ENCODE measurements at regions not wholly inside any gene's neighbourhood (a gene's known extent, or its start where the extent isn't known, plus 50 kb on each side); places are given as distances from the start of the nearest gene placed in this dataset.
"Not testable (repeated sequence)": the region's sequence is repeated elsewhere in the genome, so short reads cannot be mapped to it uniquely, and the experiment has no call there.

DNA sequence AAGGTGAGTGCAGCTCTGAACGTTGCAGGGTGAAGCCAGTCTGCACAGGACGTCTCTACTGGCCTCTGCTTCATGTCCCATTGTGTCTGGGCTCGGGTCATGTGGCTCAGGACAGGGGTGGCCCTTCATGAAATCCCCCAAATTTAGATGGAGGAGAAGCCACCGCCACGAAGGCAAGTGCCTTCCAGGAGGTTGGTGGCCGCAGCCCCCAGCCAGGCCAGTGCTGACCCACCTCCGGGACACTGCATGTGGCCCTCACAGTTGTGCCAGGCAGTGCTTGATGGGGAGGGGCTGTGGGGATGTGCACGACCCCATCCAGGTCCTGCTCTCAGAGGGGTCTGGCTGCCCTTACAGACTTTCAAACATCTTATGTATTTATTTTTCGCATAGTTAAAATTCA lies 1311.1 kb downstream of the BRD1 start:
- no peak for DNase-seq

DNA sequence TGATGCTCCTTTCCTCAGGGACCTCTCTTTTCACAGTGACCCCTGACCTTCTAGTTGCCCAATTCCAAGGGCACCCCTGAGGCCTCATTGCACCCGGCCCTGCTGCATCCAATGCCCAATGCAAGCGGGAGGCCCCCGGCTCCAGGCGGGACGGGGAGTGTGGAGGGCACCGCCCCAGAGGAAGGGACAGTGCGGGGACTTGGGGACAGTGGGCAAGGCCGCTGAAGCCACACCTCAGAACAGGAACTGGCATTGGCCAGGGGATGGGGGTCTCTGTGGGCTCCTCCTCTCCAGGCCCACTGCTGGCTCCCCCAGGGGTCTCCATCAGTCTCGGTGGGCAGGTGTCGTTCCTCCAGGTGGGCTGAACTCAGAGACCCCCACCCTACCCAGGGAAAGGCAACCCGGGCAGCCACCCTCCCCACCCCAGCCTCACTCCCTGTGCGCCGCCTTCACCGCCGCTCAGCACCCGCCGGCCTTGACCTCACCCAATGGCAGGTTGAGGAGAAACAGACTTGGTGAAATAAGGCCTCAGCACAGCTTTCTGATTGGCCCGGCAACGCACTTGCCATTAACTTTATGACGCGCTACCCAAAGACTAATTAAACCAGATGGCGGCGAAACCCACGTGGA lies 1312.0 kb downstream of the BRD1 start:
- no peak for DNase-seq

DNA sequence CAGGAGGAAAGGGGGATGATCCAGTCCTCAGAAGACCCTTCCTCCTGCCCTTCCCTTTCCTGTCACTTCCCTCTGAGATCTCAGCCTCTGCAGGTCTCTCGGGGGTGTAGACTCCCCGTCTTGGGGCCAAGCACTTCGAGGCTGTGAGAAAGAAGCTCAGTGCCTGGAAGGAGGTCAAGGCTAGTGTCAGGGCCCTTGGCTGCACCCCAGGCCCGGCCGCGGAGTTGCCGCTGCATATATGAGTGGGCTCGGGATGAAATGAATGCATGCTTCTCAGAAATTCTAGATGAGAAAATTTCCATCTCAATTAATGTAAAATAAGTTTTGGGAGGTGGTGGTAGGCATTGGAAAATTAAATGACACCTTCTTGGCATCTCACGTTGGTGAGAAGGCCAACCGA lies 1313.7 kb downstream of the BRD1 start:
- no peak for DNase-seq

- no peak for DNase-seq
Observed at GRCh38 chr22:48513446-48513845, 1314.2 kb downstream of the BRD1 start.

DNA sequence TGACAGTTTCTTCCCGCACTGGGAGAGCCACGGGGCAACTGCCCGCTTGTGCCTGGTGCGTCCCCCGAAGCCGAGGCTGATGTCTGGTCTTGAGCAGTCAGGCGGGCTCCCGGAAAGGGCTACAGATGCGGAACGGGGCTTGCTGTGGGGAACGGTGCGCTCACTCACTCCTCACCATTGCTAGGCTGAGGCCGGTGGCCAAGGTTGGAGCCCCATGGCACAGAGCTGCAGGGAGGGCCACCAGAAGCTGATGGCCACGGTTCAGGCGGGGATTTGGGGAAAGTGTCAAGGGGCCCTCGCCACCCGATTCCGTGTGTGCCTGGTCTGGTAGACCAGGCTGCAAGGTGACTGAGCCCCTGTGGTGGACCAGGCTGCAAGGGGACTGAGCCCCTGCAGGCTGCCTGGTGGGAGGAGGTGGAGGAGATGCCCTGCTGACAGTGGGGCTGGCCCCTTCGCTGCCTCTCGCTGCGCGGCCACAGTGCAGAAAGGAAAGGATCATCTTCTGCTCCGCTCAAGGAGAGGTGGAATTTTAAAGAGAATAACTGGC lies 1315.8 kb downstream of the BRD1 start:
- DNase-seq: no peak

DNA sequence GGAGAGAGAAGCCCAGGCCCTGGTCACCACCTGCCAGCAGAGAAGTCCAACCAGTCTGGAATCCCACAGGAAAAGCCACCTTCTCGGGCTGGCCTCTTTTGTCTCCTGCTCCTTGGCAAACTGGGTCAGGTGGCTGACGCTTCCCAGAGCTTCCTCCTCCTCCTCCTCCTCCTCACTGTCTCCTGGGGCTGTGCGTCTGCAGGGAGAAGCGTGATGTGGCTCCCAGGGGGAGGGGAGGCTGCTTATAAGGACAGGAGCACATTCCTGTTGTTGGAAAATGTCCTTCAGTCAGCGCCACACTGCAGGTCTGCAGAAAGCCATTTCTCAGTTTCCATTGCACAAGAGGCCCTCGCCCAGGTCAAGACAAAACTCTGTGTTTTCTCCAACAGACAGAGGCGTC lies 1316.5 kb downstream of the BRD1 start:
- no peak for DNase-seq

GRCh38 chr22:48510599-48510998 lies 1317.1 kb downstream of the BRD1 start:
- no peak for DNase-seq

DNA sequence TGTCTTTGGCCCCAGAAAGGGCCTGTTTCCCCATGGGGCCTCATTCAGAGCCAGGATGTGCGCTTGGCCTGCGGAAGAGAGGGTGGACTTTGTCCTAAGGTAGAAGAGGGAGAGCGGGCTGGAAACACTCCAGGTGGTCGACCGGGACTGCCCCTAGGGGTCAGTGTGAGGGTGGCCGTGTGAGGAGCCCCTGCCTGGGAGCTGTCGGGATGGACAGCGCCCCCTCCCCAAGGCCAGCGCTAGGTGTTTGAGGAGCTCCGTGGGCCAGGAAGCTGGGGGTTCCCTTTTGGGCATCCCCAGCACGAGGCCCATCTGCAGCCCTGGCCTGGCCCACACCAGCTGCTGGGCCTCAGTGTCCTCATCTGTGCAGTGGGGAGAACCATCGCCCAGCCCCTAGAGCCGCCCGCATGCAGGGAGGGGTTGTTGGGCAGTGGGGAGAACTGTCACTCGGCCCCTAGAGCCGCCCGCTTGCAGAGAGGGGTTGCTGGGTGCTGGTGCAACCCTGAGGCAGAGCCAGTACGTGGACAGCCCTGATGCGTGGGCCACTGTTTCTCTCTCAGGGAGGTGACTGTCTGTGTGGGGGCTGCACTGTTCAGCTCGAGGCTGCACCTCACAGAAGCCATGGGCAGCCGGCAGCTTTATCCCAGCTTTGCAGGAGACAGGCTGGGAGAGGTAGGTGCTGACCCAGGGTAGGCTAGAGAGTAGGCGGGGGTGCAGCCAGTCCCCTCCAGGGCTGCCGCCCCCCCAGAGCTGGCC lies 1319.9 kb downstream of the BRD1 start:
- no peak for DNase-seq

GRCh38 chr22:48507171-48507570 lies 1320.5 kb downstream of the BRD1 start:
- DNase-seq: no peak

DNA sequence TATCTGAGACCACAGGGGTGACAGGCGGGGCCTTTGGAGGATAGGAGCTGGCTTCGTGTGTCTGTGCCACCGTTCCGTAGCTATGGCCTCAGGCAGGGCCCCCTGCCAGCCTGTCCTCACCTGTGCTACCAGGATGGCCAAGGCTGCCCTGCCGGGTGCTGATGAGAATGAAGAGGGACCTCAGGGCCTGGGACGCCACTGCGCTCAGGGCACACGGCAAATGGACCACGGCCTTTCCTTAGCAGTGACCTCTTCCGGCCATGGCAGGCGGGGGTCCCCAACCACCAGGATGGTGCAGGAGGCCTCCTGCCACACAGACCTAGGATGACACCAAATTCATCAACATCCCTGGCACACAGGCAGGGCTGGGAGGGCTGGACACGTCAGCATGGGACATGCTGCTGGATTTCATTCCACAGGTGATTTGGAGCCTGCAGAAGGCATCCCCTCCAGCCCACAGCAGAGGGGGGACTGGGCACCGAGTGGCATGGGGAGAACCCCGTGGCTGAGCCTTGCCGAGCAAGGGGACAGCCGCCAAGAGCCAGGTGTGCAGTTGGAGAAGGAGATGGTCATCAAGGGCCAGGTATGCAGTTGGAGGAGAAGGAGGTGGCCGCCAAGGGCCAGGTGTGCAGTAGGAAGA lies 1321.0 kb downstream of the BRD1 start:
- DNase-seq: no peak

- DNase-seq: no peak
Observed at GRCh38 chr22:48505891-48506290, 1321.8 kb downstream of the BRD1 start.

DNA sequence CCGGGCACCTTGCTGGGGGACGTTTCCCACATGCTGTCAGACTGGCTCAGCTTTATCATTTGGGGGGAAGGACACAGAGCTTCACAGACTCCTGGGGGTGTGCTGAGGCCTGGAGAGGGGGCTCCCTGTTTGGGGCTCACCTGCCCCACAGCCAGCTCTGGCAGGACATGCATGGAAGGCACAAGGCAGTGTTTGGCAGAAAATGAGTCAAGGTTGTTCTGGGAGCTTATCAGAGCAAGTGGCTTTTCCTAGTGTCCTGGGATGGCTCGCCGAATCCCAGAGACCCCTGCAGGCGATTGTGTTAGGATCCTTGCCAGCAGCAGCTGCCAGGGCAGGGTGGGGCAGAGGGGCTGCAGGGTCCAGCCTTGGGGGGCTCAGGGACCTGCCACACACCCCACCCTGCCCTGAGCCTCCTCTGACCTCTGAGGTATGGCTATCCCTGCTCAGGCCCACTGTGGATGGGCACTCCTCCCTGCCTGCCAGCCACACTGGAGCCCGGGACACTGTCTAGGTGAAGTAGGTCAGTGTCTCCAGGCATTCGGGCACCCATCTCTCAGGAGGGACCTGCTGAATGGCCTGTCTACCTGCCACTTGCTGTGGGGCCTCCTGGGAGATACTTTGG lies 1323.0 kb downstream of the BRD1 start:
- no peak for DNase-seq

- no peak for DNase-seq
Observed at GRCh38 chr22:48503876-48504275, 1323.8 kb downstream of the BRD1 start.

- DNase-seq: no peak
Observed at GRCh38 chr22:48503035-48503625, 1324.5 kb downstream of the BRD1 start.

- no peak for DNase-seq
Observed at GRCh38 chr22:48501231-48501750, 1326.4 kb downstream of the BRD1 start.

DNA sequence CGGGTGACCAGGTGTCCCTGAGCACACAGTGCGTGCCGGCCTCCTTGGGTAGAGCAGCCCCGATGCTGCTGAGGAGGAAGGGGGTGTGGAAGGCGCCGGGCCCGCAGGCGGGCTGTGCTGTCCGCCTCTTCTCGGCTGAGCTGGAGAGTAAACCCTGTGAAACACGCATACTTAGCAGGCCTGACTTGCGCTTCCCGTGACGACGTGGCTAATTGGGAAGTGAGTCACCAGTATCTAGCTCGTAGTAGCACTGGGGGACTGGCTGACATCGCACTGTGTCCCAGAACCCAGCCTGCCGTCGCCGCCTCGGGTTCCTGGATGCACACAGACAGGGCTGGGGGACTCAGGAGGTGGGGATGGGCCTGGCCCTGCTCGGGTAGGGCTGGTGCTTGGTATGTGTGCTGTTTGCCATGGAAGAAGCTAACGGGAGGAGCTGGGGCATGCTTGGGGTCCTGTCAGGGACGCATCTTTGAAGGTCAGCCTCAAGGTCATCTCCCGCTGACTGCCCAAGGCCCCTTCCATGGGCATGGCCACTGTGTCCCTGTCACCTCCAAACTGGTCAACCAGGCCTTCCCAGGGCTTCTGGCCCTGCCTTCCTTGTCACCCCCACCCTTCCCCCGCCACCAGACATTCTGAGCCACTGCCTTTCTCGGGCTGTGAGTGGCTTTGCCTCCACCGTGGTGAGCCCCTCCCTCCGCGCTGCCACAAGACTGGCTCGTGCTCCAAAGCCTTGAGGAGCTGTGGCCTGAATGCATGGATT lies 1327.0 kb downstream of the BRD1 start:
- no peak for DNase-seq

- DNase-seq: no peak
Observed at GRCh38 chr22:48499456-48500425, 1327.9 kb downstream of the BRD1 start.

GRCh38 chr22:48498526-48499331 lies 1328.9 kb downstream of the BRD1 start:
- no peak for DNase-seq

DNA sequence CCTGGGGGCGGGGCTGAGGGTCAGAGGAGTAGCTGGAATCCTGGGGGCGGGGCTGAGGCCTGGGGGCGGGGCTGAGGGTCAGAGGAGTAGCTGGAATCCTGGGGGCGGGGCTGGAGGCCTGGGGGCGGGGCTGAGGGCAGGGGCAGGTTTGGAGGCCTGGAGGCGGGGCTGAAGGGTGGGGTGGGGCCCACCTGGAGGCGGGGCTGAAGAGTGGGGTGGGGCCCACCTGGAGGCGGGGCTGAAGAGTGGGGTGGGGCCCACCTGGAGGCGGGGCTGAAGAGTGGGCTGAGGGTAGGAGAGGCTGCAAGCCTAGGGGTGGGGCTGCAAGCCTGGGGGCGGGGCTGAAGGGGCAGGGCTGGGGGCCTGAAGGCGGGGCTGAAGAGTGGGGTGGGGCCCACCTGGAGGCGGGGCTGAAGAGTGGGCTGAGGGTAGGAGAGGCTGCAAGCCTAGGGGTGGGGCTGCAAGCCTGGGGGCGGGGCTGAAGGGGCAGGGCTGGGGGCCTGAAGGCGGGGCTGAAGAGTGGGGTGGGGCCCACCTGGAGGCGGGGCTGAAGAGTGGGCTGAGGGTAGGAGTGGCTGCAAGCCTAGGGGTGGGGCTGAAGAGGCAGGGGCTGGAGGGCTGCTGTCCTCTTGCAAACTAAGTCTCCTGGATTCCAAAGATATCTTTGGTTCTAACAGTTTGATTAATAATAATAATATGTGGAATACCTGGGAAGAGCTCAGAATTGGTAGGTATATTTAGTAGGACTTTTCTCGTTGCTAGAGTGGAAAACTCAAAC lies 1329.7 kb downstream of the BRD1 start:
- DNase-seq: not testable (repeated sequence)

Data from GOT3 (cell line).